ENCODE measurements at regions not wholly inside any gene's neighbourhood (a gene's known extent, or its start where the extent isn't known, plus 50 kb on each side); places are given as distances from the start of the nearest gene placed in this dataset.

DNA sequence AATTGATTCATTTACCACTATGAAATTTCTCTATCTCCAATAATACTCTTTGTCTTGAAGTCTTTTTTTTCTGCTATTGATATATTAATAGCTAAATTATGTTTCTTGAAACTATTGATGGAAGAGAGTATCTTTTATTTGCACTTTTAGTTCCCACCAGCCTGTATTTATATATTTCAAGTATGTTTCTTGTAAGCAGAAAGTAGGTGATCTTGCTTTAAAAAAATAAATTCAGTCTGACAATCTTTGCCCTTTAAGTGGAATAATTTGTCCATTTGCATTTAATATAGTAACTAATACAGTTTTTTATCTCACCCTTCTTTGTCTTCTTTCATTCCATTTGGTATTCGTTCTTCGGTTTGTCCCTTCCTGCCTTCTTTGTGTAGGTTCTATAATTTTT, 790.5 kb downstream of the MCTP2 start:
- Histone ChIP-seq H3K4ac (ENCODE audit: low read depth, low read length) (no peak overlapping the region), H3K4me3 (ENCODE audit: low read length) (no peak overlapping the region), H3K27me3 (ENCODE audit: insufficient read depth, low read length, poor library complexity) (no peaks in the 10 kb centered on the region), H3K23ac (ENCODE audit: low read length) (no peak overlapping the region), H4K8ac (ENCODE audit: low read depth, low read length) (no peak overlapping the region), H3K79me2 (ENCODE audit: control insufficient read depth, insufficient read depth, low read length) (no peaks in the 10 kb centered on the region), H3K9ac (ENCODE audit: low read length) (no peak overlapping the region), H3K56ac (ENCODE audit: low read length) (no peak overlapping the region), H2AK5ac (ENCODE audit: low read length) (no peak overlapping the region), H2BK120ac (ENCODE audit: low read depth, low read length) (no peak overlapping the region), H4K5ac (ENCODE audit: low read length) (no peak overlapping the region), H3K36me3 (ENCODE audit: control insufficient read depth, insufficient read depth, low read length) (no peaks in the 10 kb centered on the region), H3K4me1 (ENCODE audit: control insufficient read depth, low read depth, low read length) (no peaks in the 10 kb centered on the region), H2BK5ac (ENCODE audit: low read length) (no peak overlapping the region), H2BK15ac (replicated peaks; ENCODE audit: low read depth) (no peak overlapping the region), H3K79me1 (ENCODE audit: low read length) (no peaks in the 10 kb centered on the region), H3K4me2 (ENCODE audit: low read length) (no peak overlapping the region), H3K18ac (ENCODE audit: low read length) (no peak overlapping the region), H3K27ac (ENCODE audit: low read depth, low read length) (no peak overlapping the region)
- no CpG with 5 or more reads among the region's 2 CpGs for WGBS (ENCODE audit: extremely low coverage, insufficient coverage, low lambda C conversion rate)
- no peak for DNase-seq

GRCh38 chr15:95024351-95024750, 793.0 kb downstream of the MCTP2 start:
- H3K4me1 ChIP-seq (ENCODE audit: control insufficient read depth, low read depth, low read length): no peaks in the 10 kb centered on the region
- H3K4ac ChIP-seq (ENCODE audit: low read depth, low read length): peak overlapping the region; percentile 81
- H2AK5ac ChIP-seq (ENCODE audit: low read length): no peak overlapping the region
- H4K8ac ChIP-seq (ENCODE audit: low read depth, low read length): no peak overlapping the region
- H3K23ac ChIP-seq (ENCODE audit: low read length): no peak overlapping the region
- no peak overlapping the region for H2BK5ac ChIP-seq (ENCODE audit: low read length)
- H3K36me3 ChIP-seq (ENCODE audit: control insufficient read depth, insufficient read depth, low read length): no peaks in the 10 kb centered on the region
- H3K4me2 ChIP-seq (ENCODE audit: low read length): no peak overlapping the region
- no peak overlapping the region for H2BK120ac ChIP-seq (ENCODE audit: low read depth, low read length)
- peak; percentile 78 for DNase-seq
- H3K27ac ChIP-seq (ENCODE audit: low read depth, low read length): no peak overlapping the region
- no peak overlapping the region for H3K9ac ChIP-seq (ENCODE audit: low read length)
- no peak overlapping the region for H4K5ac ChIP-seq (ENCODE audit: low read length)
- no CpG with 5 or more reads among the region's 2 CpGs for WGBS (ENCODE audit: extremely low coverage, insufficient coverage, low lambda C conversion rate)
- H2BK15ac ChIP-seq (replicated peaks; ENCODE audit: low read depth): peak overlapping the region; percentile 78
- H3K56ac ChIP-seq (ENCODE audit: low read length): no peak overlapping the region
- no peaks in the 10 kb centered on the region for H3K79me1 ChIP-seq (ENCODE audit: low read length)
- peak overlapping the region; percentile 41 for H3K18ac ChIP-seq (ENCODE audit: low read length)
- no peak overlapping the region for H3K4me3 ChIP-seq (ENCODE audit: low read length)
- H3K79me2 ChIP-seq (ENCODE audit: control insufficient read depth, insufficient read depth, low read length): no peaks in the 10 kb centered on the region
- no peaks in the 10 kb centered on the region for H3K27me3 ChIP-seq (ENCODE audit: insufficient read depth, low read length, poor library complexity)

DNA sequence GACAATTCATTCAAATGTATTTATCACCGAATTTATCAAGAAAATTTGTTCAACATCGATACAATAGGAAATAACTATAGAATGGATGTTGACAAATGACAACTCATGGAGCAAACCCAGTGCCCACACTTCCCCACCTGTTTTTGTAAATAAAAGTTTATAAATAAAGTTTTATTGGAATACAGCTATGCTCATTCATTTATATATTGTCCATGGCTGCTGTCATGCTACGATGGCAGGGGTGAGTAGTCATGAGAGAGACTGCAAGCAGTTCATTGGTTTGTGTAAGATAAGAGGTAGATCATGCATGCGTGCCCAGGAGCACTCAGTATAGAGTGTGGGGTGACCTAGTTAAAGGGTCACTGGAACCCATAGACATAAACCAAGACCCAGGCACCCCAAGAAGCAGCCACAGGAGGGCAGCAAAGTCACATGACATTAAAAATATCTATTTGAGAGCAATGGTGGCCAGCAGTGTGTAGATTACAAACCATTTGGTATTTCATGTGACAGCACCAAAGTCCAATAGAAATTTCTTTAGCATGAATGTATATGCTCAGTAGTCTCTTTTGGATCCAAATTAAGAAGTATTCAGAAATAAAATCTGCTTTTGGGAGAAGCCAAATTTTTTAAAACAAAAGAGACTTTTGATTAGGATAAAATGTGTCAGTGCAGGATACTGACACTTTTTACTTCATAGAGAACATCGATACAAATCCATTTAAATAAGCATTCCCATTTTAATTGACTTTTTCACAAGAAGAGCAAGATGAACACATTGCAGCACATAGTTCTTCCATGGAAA, 794.8 kb downstream of the MCTP2 start:
- Histone ChIP-seq H3K18ac (ENCODE audit: low read length) (no peak overlapping the region), H3K4me1 (ENCODE audit: control insufficient read depth, low read depth, low read length) (no peaks in the 10 kb centered on the region), H2BK15ac (replicated peaks; ENCODE audit: low read depth) (no peak overlapping the region), H4K5ac (ENCODE audit: low read length) (no peak overlapping the region), H3K56ac (ENCODE audit: low read length) (no peak overlapping the region), H3K23ac (ENCODE audit: low read length) (no peak overlapping the region), H3K4ac (ENCODE audit: low read depth, low read length) (no peak overlapping the region), H3K79me1 (ENCODE audit: low read length) (no peaks in the 10 kb centered on the region), H3K4me2 (ENCODE audit: low read length) (no peak overlapping the region), H3K27me3 (ENCODE audit: insufficient read depth, low read length, poor library complexity) (no peaks in the 10 kb centered on the region), H2BK5ac (ENCODE audit: low read length) (no peak overlapping the region), H3K36me3 (ENCODE audit: control insufficient read depth, insufficient read depth, low read length) (no peaks in the 10 kb centered on the region), H3K9ac (ENCODE audit: low read length) (no peak overlapping the region), H4K8ac (ENCODE audit: low read depth, low read length) (no peak overlapping the region), H3K4me3 (ENCODE audit: low read length) (no peak overlapping the region), H2BK120ac (ENCODE audit: low read depth, low read length) (no peak overlapping the region), H2AK5ac (ENCODE audit: low read length) (no peak overlapping the region), H3K79me2 (ENCODE audit: control insufficient read depth, insufficient read depth, low read length) (no peaks in the 10 kb centered on the region), H3K27ac (ENCODE audit: low read depth, low read length) (no peak overlapping the region)
- WGBS (ENCODE audit: extremely low coverage, insufficient coverage, low lambda C conversion rate): no CpG with 5 or more reads among the region's 5 CpGs
- DNase-seq: peak; percentile 72

DNA sequence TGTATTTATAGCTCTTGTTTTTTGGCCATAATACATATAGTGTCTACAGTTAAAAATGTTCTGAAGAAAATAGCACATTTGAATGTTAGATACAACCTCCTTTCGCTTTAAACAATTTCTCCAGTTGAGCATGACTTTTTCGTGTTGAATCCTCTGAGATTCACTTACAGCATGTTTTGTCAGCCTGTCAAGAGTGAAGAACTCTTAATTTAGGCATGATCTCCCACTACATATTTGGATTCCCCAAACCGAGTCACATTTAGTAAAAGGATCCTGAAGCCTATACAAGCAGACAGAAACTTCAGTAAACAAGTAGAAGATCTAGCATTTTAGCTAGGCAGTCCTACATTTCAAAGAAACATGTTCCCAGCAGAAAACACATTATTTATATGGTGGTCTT, 796.6 kb downstream of the MCTP2 start:
- no peak overlapping the region for H3K9ac ChIP-seq (ENCODE audit: low read length)
- H3K4me1 ChIP-seq (ENCODE audit: control insufficient read depth, low read depth, low read length): no peaks in the 10 kb centered on the region
- H3K79me1 ChIP-seq (ENCODE audit: low read length): no peaks in the 10 kb centered on the region
- no peak overlapping the region for H2BK120ac ChIP-seq (ENCODE audit: low read depth, low read length)
- H3K27ac ChIP-seq (ENCODE audit: low read depth, low read length): no peak overlapping the region
- no peak overlapping the region for H3K4me2 ChIP-seq (ENCODE audit: low read length)
- no peak overlapping the region for H3K18ac ChIP-seq (ENCODE audit: low read length)
- no peak for DNase-seq
- H3K79me2 ChIP-seq (ENCODE audit: control insufficient read depth, insufficient read depth, low read length): no peaks in the 10 kb centered on the region
- H4K5ac ChIP-seq (ENCODE audit: low read length): no peak overlapping the region
- no peaks in the 10 kb centered on the region for H3K36me3 ChIP-seq (ENCODE audit: control insufficient read depth, insufficient read depth, low read length)
- H3K23ac ChIP-seq (ENCODE audit: low read length): no peak overlapping the region
- H2BK5ac ChIP-seq (ENCODE audit: low read length): no peak overlapping the region
- no peak overlapping the region for H2BK15ac ChIP-seq (replicated peaks; ENCODE audit: low read depth)
- H3K27me3 ChIP-seq (ENCODE audit: insufficient read depth, low read length, poor library complexity): no peaks in the 10 kb centered on the region
- H4K8ac ChIP-seq (ENCODE audit: low read depth, low read length): no peak overlapping the region
- no peak overlapping the region for H3K4ac ChIP-seq (ENCODE audit: low read depth, low read length)
- H3K56ac ChIP-seq (ENCODE audit: low read length): no peak overlapping the region
- no CpG with 5 or more reads among the region's 3 CpGs for WGBS (ENCODE audit: extremely low coverage, insufficient coverage, low lambda C conversion rate)
- H3K4me3 ChIP-seq (ENCODE audit: low read length): no peak overlapping the region
- H2AK5ac ChIP-seq (ENCODE audit: low read length): no peak overlapping the region

DNA sequence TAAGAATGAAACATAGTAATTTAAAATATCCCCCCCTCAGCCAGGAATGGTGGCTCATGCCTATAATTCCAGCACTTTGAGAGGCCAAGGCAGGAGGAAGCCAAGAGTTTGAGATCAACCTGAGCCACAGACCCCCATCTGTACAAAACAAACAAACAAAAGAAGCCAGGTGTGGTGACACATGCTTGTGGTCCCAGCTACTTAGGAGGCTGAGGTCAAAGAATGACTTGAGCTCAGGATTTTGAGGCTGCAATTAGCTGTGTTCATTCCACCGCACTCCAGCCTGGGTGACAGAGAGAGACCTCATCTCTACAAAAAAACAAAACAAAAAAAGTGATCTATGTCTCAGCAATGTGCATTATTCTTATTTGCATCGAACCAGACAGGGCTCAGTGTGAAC, 800.8 kb downstream of the MCTP2 start:
- H4K5ac ChIP-seq (ENCODE audit: low read length): no peak overlapping the region
- no peak overlapping the region for H4K8ac ChIP-seq (ENCODE audit: low read depth, low read length)
- H3K27me3 ChIP-seq (ENCODE audit: insufficient read depth, low read length, poor library complexity): no peaks in the 10 kb centered on the region
- H3K79me2 ChIP-seq (ENCODE audit: control insufficient read depth, insufficient read depth, low read length): no peaks in the 10 kb centered on the region
- no peak overlapping the region for H2BK15ac ChIP-seq (replicated peaks; ENCODE audit: low read depth)
- no peak overlapping the region for H3K9ac ChIP-seq (ENCODE audit: low read length)
- no peaks in the 10 kb centered on the region for H3K36me3 ChIP-seq (ENCODE audit: control insufficient read depth, insufficient read depth, low read length)
- no peak overlapping the region for H3K4me3 ChIP-seq (ENCODE audit: low read length)
- no peaks in the 10 kb centered on the region for H3K79me1 ChIP-seq (ENCODE audit: low read length)
- no peak overlapping the region for H3K56ac ChIP-seq (ENCODE audit: low read length)
- H3K4ac ChIP-seq (ENCODE audit: low read depth, low read length): no peak overlapping the region
- no peak overlapping the region for H3K23ac ChIP-seq (ENCODE audit: low read length)
- no peaks in the 10 kb centered on the region for H3K4me1 ChIP-seq (ENCODE audit: control insufficient read depth, low read depth, low read length)
- no peak overlapping the region for H3K4me2 ChIP-seq (ENCODE audit: low read length)
- peak overlapping the region; percentile 38 for H2BK120ac ChIP-seq (ENCODE audit: low read depth, low read length)
- H3K27ac ChIP-seq (ENCODE audit: low read depth, low read length): no peak overlapping the region
- no peak overlapping the region for H3K18ac ChIP-seq (ENCODE audit: low read length)
- H2BK5ac ChIP-seq (ENCODE audit: low read length): no peak overlapping the region
- DNase-seq: no peak
- no CpG with 5 or more reads among the region's 2 CpGs for WGBS (ENCODE audit: extremely low coverage, insufficient coverage, low lambda C conversion rate)
- no peak overlapping the region for H2AK5ac ChIP-seq (ENCODE audit: low read length)

- peak overlapping the region; percentile 57 for H2BK15ac ChIP-seq (replicated peaks; ENCODE audit: low read depth)
- DNase-seq: no peak
- no peak overlapping the region for H3K4ac ChIP-seq (ENCODE audit: low read depth, low read length)
- no peak overlapping the region for H3K9ac ChIP-seq (ENCODE audit: low read length)
- H3K36me3 ChIP-seq (ENCODE audit: control insufficient read depth, insufficient read depth, low read length): no peaks in the 10 kb centered on the region
- no peaks in the 10 kb centered on the region for H3K27me3 ChIP-seq (ENCODE audit: insufficient read depth, low read length, poor library complexity)
- no peak overlapping the region for H4K5ac ChIP-seq (ENCODE audit: low read length)
- peak overlapping the region; percentile 61 for H2BK120ac ChIP-seq (ENCODE audit: low read depth, low read length)
- H3K4me2 ChIP-seq (ENCODE audit: low read length): no peak overlapping the region
- no peak overlapping the region for H3K23ac ChIP-seq (ENCODE audit: low read length)
- WGBS (ENCODE audit: extremely low coverage, insufficient coverage, low lambda C conversion rate): no CpG with 5 or more reads among the region's 3 CpGs
- peak overlapping the region; percentile 80 for H3K18ac ChIP-seq (ENCODE audit: low read length)
- no peaks in the 10 kb centered on the region for H3K4me1 ChIP-seq (ENCODE audit: control insufficient read depth, low read depth, low read length)
- H4K8ac ChIP-seq (ENCODE audit: low read depth, low read length): no peak overlapping the region
- no peak overlapping the region for H3K56ac ChIP-seq (ENCODE audit: low read length)
- no peak overlapping the region for H3K27ac ChIP-seq (ENCODE audit: low read depth, low read length)
- H3K79me1 ChIP-seq (ENCODE audit: low read length): no peaks in the 10 kb centered on the region
- no peak overlapping the region for H2BK5ac ChIP-seq (ENCODE audit: low read length)
- H2AK5ac ChIP-seq (ENCODE audit: low read length): no peak overlapping the region
- no peak overlapping the region for H3K4me3 ChIP-seq (ENCODE audit: low read length)
- no peaks in the 10 kb centered on the region for H3K79me2 ChIP-seq (ENCODE audit: control insufficient read depth, insufficient read depth, low read length)
These were observed 803.7 kb downstream of the MCTP2 start for GRCh38 chr15:95035106-95035505.
